HEK293 (cell line): ENCODE measurements at regions not wholly inside any gene's neighbourhood (a gene's known extent, or its start where the extent isn't known, plus 50 kb on each side); places are given as distances from the start of the nearest gene placed in this dataset.

Experiments
- CTCF ChIA-PET: fragments of 350-600 bp; formaldehyde crosslinking; extraction: SDS; loops from one replicate; lab custom pipeline; 2021; ENCODE audit warnings: antibody characterized with exemption; lab: Yijun Ruan, JAX
- POLR2A ChIA-PET: fragments of 300-600 bp; formaldehyde crosslinking; extraction: SDS; loops from one replicate; lab custom pipeline; 2020; ENCODE audit warnings: antibody characterized with exemption, inconsistent platforms; lab: Yijun Ruan, JAX
- H3K27ac ChIP-seq: fragments of 200-500 bp; sonication (Bioruptor generic); 2 replicates; pipeline ENCODE4 v1.5.1; 2014; ENCODE audit warnings: low read depth, low read length, control low read depth, inconsistent platforms; ENCODE audit errors: extremely low read depth
- H3K36me3 ChIP-seq, 2 experiments: fragments of 200-500 bp in 1 of 2; sonication (Bioruptor generic) in 1 of 2; 1 replicate in 1 of 2; 2 replicates in 1 of 2; pipeline ENCODE4 v1.5.1; 2014 to 2017; ENCODE audit warnings: inconsistent platforms in 2 of 2, low read length in 2 of 2; ENCODE audit not compliant: control insufficient read depth in 2 of 2, insufficient read depth in 1 of 2
- H3K4me1 ChIP-seq: fragments of 200-500 bp; sonication (Bioruptor generic); 2 replicates; pipeline ENCODE4 v1.5.1; 2014; ENCODE audit warnings: mild to moderate bottlenecking, low read length, inconsistent platforms; ENCODE audit not compliant: control insufficient read depth, insufficient read depth
- H3K4me3 ChIP-seq: 2 replicates; pipeline ENCODE4 v1.5.1; 2011; ENCODE audit warnings: low read depth, mild to moderate bottlenecking, control low read depth, low read length, moderate library complexity
- H3K9me3 ChIP-seq: fragments of 200-500 bp; sonication (Bioruptor generic); 2 replicates; pipeline ENCODE4 v1.5.1; 2014; ENCODE audit warnings: low read depth, low read length, inconsistent platforms; ENCODE audit not compliant: control insufficient read depth, insufficient read depth
- EGR2 ChIP-seq: fragments of 450-650 bp; formaldehyde crosslinking; IDR thresholded peaks from 2 replicates; pipeline ENCODE4 v1.5.1; 2016; ENCODE audit warnings: low read depth, missing biosample characterization, missing genetic modification characterization
- GFI1B ChIP-seq: fragments of 450-650 bp; formaldehyde crosslinking; IDR thresholded peaks from 2 replicates; pipeline ENCODE4 v1.5.1; 2016; ENCODE audit warnings: missing biosample characterization, missing genetic modification characterization
- GLI4 ChIP-seq: fragments of 450-650 bp; formaldehyde crosslinking; IDR thresholded peaks from 2 replicates; pipeline ENCODE4 v1.5.1; 2016; ENCODE audit warnings: missing biosample characterization, missing genetic modification characterization
- KLF7 ChIP-seq: fragments of 450-650 bp; formaldehyde crosslinking; IDR thresholded peaks from 2 replicates; pipeline ENCODE4 v1.5.1; 2016; ENCODE audit warnings: missing biosample characterization, missing genetic modification characterization, borderline replicate concordance
- SALL2 ChIP-seq: fragments of 450-650 bp; formaldehyde crosslinking; IDR thresholded peaks from 2 replicates; pipeline ENCODE4 v1.5.0; 2017; ENCODE audit warnings: missing biosample characterization, mild to moderate bottlenecking, missing genetic modification characterization, borderline replicate concordance
- SP2 ChIP-seq: fragments of 450-650 bp; formaldehyde crosslinking; IDR thresholded peaks from 2 replicates; pipeline ENCODE4 v1.5.1; 2016; ENCODE audit warnings: missing biosample characterization, missing genetic modification characterization
- ZBTB17 ChIP-seq: fragments of 450-650 bp; formaldehyde crosslinking; IDR thresholded peaks from 2 replicates; pipeline ENCODE4 v1.5.1; 2016; ENCODE audit warnings: missing biosample characterization, missing genetic modification characterization
- ZBTB48 ChIP-seq: fragments of 450-650 bp; formaldehyde crosslinking; IDR thresholded peaks from 2 replicates; pipeline ENCODE4 v1.5.1; 2016; ENCODE audit warnings: missing biosample characterization, missing genetic modification characterization
- ZNF10 ChIP-seq: fragments of 450-650 bp; formaldehyde crosslinking; IDR thresholded peaks from 2 replicates; pipeline ENCODE4 v1.5.1; 2017; ENCODE audit warnings: missing biosample characterization, missing genetic modification characterization
- ZNF138 ChIP-seq: fragments of 450-650 bp; formaldehyde crosslinking; IDR thresholded peaks from 2 replicates; pipeline ENCODE4 v1.5.1; 2016; ENCODE audit warnings: missing biosample characterization, missing genetic modification characterization, borderline replicate concordance
- ZNF140 ChIP-seq: fragments of 450-650 bp; formaldehyde crosslinking; IDR thresholded peaks from 2 replicates; pipeline ENCODE4 v1.5.1; 2016; ENCODE audit warnings: missing biosample characterization, missing genetic modification characterization
- ZNF175 ChIP-seq: fragments of 450-650 bp; formaldehyde crosslinking; IDR thresholded peaks from 2 replicates; pipeline ENCODE4 v1.5.1; 2016; ENCODE audit warnings: missing biosample characterization, missing genetic modification characterization
- ZNF302 ChIP-seq: fragments of 450-650 bp; formaldehyde crosslinking; IDR thresholded peaks from 2 replicates; pipeline ENCODE4 v1.5.1; 2016; ENCODE audit warnings: missing biosample characterization, missing genetic modification characterization, low read depth
- ZNF354C ChIP-seq: fragments of 450-650 bp; formaldehyde crosslinking; IDR thresholded peaks from 2 replicates; pipeline ENCODE4 v1.5.1; 2016; ENCODE audit warnings: missing biosample characterization, missing genetic modification characterization, low read depth, borderline replicate concordance
- ZNF366 ChIP-seq: fragments of 450-650 bp; formaldehyde crosslinking; conservative IDR thresholded peaks from 2 replicates; pipeline ENCODE4 v1.5.1; 2016; ENCODE audit warnings: missing biosample characterization, missing genetic modification characterization
- ZNF560 ChIP-seq: fragments of 450-650 bp; formaldehyde crosslinking; IDR thresholded peaks from 2 replicates; pipeline ENCODE4 v1.5.1; 2017; ENCODE audit warnings: missing biosample characterization, missing genetic modification characterization, borderline replicate concordance
- ZNF623 ChIP-seq: fragments of 450-650 bp; formaldehyde crosslinking; IDR thresholded peaks from 2 replicates; pipeline ENCODE4 v1.5.1; 2016; ENCODE audit warnings: missing biosample characterization, missing genetic modification characterization
- ZNF670 ChIP-seq: fragments of 450-650 bp; formaldehyde crosslinking; IDR thresholded peaks from 2 replicates; pipeline ENCODE4 v1.5.1; 2016; ENCODE audit warnings: missing biosample characterization, missing genetic modification characterization, low read depth
- ZNF707 ChIP-seq: fragments of 450-650 bp; formaldehyde crosslinking; IDR thresholded peaks from 2 replicates; pipeline ENCODE4 v1.5.1; 2016; ENCODE audit warnings: missing biosample characterization, missing genetic modification characterization
- ZNF785 ChIP-seq: fragments of 450-650 bp; formaldehyde crosslinking; IDR thresholded peaks from 2 replicates; pipeline ENCODE4 v1.5.1; 2016; ENCODE audit warnings: missing biosample characterization, missing genetic modification characterization
- ZSCAN30 ChIP-seq: fragments of 450-650 bp; IDR thresholded peaks from 2 replicates; pipeline ENCODE4 v1.5.1; 2018; ENCODE audit warnings: missing biosample characterization, mild to moderate bottlenecking, missing genetic modification characterization, moderate library complexity
- TF ChIP-seq, protein P1 (sequence below): fragments of 450-650 bp; formaldehyde crosslinking; IDR thresholded peaks from 2 replicates; pipeline ENCODE4 v1.5.1; 2016; ENCODE audit warnings: missing biosample characterization, missing genetic modification characterization
- TF ChIP-seq, protein P2 (sequence below): fragments of 450-650 bp; formaldehyde crosslinking; IDR thresholded peaks from 2 replicates; pipeline ENCODE4 v1.5.1; 2016; ENCODE audit warnings: missing biosample characterization, missing genetic modification characterization
- TF ChIP-seq, protein P3 (sequence below): fragments of 450-650 bp; formaldehyde crosslinking; IDR thresholded peaks from 2 replicates; pipeline ENCODE4 v1.5.1; 2016; ENCODE audit warnings: missing biosample characterization, missing genetic modification characterization
- TF ChIP-seq, protein P4 (sequence below): fragments of 450-650 bp; formaldehyde crosslinking; IDR thresholded peaks from 2 replicates; pipeline ENCODE4 v1.5.1; 2016; ENCODE audit warnings: missing biosample characterization, missing genetic modification characterization
- TF ChIP-seq, protein P5 (sequence below): fragments of 450-650 bp; formaldehyde crosslinking; IDR thresholded peaks from 2 replicates; pipeline ENCODE4 v1.5.1; 2016; ENCODE audit warnings: missing biosample characterization, missing genetic modification characterization
- TF ChIP-seq, protein P6 (sequence below): fragments of 450-650 bp; formaldehyde crosslinking; IDR thresholded peaks from 2 replicates; pipeline ENCODE4 v1.5.1; 2016; ENCODE audit warnings: missing biosample characterization, missing genetic modification characterization
- TF ChIP-seq, protein P7 (sequence below): fragments of 450-650 bp; formaldehyde crosslinking; IDR thresholded peaks from 2 replicates; pipeline ENCODE4 v1.5.1; 2016; ENCODE audit warnings: missing biosample characterization, missing genetic modification characterization

DNA sequence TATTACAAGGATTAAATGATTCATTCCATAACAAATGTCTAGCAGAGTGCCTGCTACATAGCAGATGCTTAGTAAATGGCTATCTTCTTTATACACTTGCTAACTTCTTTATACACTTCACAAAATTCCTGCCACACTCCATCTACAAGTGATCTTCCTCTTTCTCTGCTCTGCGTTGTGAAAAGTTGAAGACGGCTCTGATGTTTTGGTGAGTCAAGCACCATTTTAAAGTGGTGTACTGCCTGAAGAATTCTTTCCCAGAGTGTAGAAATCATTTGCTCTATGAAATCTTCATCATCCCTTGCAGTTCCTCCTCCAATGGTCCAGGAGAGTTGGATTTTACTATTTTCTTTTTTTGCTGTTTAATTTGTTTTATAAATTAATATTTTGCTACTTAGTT lies 74.9 kb downstream of the TNFAIP3 start (continued):
- TF ChIP-seq, protein P1, sequence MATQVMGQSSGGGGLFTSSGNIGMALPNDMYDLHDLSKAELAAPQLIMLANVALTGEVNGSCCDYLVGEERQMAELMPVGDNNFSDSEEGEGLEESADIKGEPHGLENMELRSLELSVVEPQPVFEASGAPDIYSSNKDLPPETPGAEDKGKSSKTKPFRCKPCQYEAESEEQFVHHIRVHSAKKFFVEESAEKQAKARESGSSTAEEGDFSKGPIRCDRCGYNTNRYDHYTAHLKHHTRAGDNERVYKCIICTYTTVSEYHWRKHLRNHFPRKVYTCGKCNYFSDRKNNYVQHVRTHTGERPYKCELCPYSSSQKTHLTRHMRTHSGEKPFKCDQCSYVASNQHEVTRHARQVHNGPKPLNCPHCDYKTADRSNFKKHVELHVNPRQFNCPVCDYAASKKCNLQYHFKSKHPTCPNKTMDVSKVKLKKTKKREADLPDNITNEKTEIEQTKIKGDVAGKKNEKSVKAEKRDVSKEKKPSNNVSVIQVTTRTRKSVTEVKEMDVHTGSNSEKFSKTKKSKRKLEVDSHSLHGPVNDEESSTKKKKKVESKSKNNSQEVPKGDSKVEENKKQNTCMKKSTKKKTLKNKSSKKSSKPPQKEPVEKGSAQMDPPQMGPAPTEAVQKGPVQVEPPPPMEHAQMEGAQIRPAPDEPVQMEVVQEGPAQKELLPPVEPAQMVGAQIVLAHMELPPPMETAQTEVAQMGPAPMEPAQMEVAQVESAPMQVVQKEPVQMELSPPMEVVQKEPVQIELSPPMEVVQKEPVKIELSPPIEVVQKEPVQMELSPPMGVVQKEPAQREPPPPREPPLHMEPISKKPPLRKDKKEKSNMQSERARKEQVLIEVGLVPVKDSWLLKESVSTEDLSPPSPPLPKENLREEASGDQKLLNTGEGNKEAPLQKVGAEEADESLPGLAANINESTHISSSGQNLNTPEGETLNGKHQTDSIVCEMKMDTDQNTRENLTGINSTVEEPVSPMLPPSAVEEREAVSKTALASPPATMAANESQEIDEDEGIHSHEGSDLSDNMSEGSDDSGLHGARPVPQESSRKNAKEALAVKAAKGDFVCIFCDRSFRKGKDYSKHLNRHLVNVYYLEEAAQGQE: no peak
- TF ChIP-seq ZNF785 (tag by site-specific recombination) (no peak), SALL2 (no peak), SP2 (tag by site-specific recombination) (no peak), ZNF175 (no peak), ZNF623 (tag by site-specific recombination) (no peak), ZBTB48 (tag by site-specific recombination) (no peak), ZNF560 (tag by site-specific recombination) (no peak)
- TF ChIP-seq, protein P2, sequence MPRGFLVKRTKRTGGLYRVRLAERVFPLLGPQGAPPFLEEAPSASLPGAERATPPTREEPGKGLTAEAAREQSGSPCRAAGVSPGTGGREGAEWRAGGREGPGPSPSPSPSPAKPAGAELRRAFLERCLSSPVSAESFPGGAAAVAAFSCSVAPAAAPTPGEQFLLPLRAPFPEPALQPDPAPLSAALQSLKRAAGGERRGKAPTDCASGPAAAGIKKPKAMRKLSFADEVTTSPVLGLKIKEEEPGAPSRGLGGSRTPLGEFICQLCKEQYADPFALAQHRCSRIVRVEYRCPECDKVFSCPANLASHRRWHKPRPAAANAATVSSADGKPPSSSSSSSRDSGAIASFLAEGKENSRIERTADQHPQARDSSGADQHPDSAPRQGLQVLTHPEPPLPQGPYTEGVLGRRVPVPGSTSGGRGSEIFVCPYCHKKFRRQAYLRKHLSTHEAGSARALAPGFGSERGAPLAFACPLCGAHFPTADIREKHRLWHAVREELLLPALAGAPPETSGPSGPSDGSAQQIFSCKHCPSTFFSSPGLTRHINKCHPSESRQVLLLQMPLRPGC: no peak
- TF ChIP-seq, protein P3, sequence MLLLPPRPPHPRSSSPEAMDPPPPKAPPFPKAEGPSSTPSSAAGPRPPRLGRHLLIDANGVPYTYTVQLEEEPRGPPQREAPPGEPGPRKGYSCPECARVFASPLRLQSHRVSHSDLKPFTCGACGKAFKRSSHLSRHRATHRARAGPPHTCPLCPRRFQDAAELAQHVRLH (tag by site-specific recombination): no peak

DNA sequence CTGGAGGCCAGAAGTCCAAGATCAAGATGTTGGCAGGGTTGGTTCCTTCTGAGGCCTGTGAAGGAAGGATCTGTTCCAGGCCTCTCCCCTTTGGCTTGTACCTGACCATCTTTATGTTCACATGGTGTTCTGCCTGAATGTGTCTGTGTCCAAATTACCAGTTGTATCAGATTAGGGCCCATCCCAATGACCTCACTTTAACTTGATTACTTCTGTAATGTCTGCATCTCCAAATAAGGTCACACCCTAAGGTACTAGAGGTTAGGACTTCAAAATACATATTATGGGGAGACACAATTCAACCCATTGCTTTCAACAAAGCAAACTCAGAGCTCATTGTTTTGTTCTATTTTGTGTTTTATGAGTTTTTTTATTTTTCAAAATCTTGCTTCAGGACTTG lies 75.7 kb downstream of the TNFAIP3 start:
- no peak overlapping the region for H3K27ac ChIP-seq
- no peak for TF ChIP-seq ZNF366
- TF ChIP-seq, protein P4, sequence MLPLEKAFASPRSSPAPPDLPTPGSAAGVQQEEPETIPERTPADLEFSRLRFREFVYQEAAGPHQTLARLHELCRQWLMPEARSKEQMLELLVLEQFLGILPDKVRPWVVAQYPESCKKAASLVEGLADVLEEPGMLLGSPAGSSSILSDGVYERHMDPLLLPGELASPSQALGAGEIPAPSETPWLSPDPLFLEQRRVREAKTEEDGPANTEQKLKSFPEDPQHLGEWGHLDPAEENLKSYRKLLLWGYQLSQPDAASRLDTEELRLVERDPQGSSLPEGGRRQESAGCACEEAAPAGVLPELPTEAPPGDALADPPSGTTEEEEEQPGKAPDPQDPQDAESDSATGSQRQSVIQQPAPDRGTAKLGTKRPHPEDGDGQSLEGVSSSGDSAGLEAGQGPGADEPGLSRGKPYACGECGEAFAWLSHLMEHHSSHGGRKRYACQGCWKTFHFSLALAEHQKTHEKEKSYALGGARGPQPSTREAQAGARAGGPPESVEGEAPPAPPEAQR (tag by site-specific recombination): no peak
- TF ChIP-seq ZNF138 (tag by site-specific recombination): no peak
- no peak for TF ChIP-seq GLI4 (tag by site-specific recombination)
- no peak for TF ChIP-seq ZBTB48 (tag by site-specific recombination)
- TF ChIP-seq EGR2 (tag by site-specific recombination): no peak
- TF ChIP-seq, protein P5, sequence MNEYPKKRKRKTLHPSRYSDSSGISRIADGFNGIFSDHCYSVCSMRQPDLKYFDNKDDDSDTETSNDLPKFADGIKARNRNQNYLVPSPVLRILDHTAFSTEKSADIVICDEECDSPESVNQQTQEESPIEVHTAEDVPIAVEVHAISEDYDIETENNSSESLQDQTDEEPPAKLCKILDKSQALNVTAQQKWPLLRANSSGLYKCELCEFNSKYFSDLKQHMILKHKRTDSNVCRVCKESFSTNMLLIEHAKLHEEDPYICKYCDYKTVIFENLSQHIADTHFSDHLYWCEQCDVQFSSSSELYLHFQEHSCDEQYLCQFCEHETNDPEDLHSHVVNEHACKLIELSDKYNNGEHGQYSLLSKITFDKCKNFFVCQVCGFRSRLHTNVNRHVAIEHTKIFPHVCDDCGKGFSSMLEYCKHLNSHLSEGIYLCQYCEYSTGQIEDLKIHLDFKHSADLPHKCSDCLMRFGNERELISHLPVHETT (tag by site-specific recombination): no peak
- TF ChIP-seq, protein P6, sequence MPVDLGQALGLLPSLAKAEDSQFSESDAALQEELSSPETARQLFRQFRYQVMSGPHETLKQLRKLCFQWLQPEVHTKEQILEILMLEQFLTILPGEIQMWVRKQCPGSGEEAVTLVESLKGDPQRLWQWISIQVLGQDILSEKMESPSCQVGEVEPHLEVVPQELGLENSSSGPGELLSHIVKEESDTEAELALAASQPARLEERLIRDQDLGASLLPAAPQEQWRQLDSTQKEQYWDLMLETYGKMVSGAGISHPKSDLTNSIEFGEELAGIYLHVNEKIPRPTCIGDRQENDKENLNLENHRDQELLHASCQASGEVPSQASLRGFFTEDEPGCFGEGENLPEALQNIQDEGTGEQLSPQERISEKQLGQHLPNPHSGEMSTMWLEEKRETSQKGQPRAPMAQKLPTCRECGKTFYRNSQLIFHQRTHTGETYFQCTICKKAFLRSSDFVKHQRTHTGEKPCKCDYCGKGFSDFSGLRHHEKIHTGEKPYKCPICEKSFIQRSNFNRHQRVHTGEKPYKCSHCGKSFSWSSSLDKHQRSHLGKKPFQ (tag by site-specific recombination): no peak
- TF ChIP-seq ZNF670: no peak
- TF ChIP-seq GFI1B (tag by site-specific recombination): no peak
- TF ChIP-seq ZBTB17 (tag by site-specific recombination): no peak
- TF ChIP-seq KLF7: no peak
- no peak for TF ChIP-seq ZNF354C (tag by site-specific recombination)
- no peak for TF ChIP-seq ZNF707
- TF ChIP-seq ZNF10 (tag by site-specific recombination): no peak
- TF ChIP-seq ZSCAN30: no peak
- TF ChIP-seq ZNF302 (tag by site-specific recombination): no peak
- no peak for TF ChIP-seq ZNF140 (tag by site-specific recombination)
- TF ChIP-seq, protein P7, sequence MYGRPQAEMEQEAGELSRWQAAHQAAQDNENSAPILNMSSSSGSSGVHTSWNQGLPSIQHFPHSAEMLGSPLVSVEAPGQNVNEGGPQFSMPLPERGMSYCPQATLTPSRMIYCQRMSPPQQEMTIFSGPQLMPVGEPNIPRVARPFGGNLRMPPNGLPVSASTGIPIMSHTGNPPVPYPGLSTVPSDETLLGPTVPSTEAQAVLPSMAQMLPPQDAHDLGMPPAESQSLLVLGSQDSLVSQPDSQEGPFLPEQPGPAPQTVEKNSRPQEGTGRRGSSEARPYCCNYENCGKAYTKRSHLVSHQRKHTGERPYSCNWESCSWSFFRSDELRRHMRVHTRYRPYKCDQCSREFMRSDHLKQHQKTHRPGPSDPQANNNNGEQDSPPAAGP: no peak
- TF ChIP-seq, all 188 proteins: peak for 0
- ChIA-PET POLR2A (no interaction called here), CTCF (interaction anchor here (0.5 to 5.2 kb wide), 10 partner anchors 16 to 281 kb away, joined by 3 to 33 read pairs (median 4); no protein-coding TSS in a partner anchor)
- H3K9me3 ChIP-seq: no peaks in the 10 kb centered on the region; the same call in 1 of the 2 replicates
- H3K36me3 ChIP-seq: no peaks in the 10 kb centered on the region
- no peaks in the 10 kb centered on the region for H3K4me1 ChIP-seq
- H3K4me3 ChIP-seq: no peak overlapping the region
